ENCODE measurements at regions not wholly inside any gene's neighbourhood (a gene's known extent, or its start where the extent isn't known, plus 50 kb on each side); places are given as distances from the start of the nearest gene placed in this dataset.

GRCh38 chr1:88300752-88301263 is 383.3 kb upstream of the PKN2 start:
- TF ChIP-seq CTCF (IDR thresholded peaks at IDR 0.05; ENCODE audit: insufficient read depth, low read depth, low read length): no peak

GRCh38 chr1:88302843-88303486 is 381.1 kb upstream of the PKN2 start:
- ChIA-PET CTCF (interaction anchor here (0.7 to 1.6 kb wide), 5 partner anchors 15 to 1171 kb away, joined by 3 to 4 read pairs (median 3); no protein-coding TSS in a partner anchor), POLR2A (no interaction called here)
- Histone ChIP-seq H3K27me3 (ENCODE audit: control insufficient read depth, insufficient read depth, low read length) (no peaks in the 10 kb centered on the region), H3K4me3 (ENCODE audit: low read depth, low read length) (no peak overlapping the region), H3K36me3 (ENCODE audit: control insufficient read depth, insufficient read depth, low read length) (no peaks in the 10 kb centered on the region)
- DNase-seq (ENCODE audit: low read depth): no peak
- TF ChIP-seq CTCF (IDR thresholded peaks at IDR 0.05; ENCODE audit: insufficient read depth, low read depth, low read length): peak; percentile 45

More at GRCh38 chr1:88300752-88301263, 383.3 kb upstream of the PKN2 start:
- no peaks in the 10 kb centered on the region for H3K27me3 ChIP-seq (ENCODE audit: control insufficient read depth, insufficient read depth, low read length)
- H3K4me3 ChIP-seq (ENCODE audit: low read depth, low read length): no peak overlapping the region
- POLR2A ChIA-PET: no interaction called here
- CTCF ChIA-PET: no interaction called here
- no peaks in the 10 kb centered on the region for H3K36me3 ChIP-seq (ENCODE audit: control insufficient read depth, insufficient read depth, low read length)
- DNase-seq (ENCODE audit: low read depth): no peak

GRCh38 chr1:88311265-88311664 is 372.8 kb upstream of the PKN2 start:
- CTCF ChIA-PET: no interaction called here
- DNase-seq (ENCODE audit: low read depth): no peak
- POLR2A ChIA-PET: no interaction called here
- Histone ChIP-seq H3K4me3 (ENCODE audit: low read depth, low read length) (no peak overlapping the region), H3K36me3 (ENCODE audit: control insufficient read depth, insufficient read depth, low read length) (no peaks in the 10 kb centered on the region), H3K27me3 (ENCODE audit: control insufficient read depth, insufficient read depth, low read length) (no peaks in the 10 kb centered on the region)
- no peak for TF ChIP-seq CTCF (IDR thresholded peaks at IDR 0.05; ENCODE audit: insufficient read depth, low read depth, low read length)

- Histone ChIP-seq H3K4me3 (ENCODE audit: low read depth, low read length) (no peak overlapping the region), H3K36me3 (ENCODE audit: control insufficient read depth, insufficient read depth, low read length) (no peaks in the 10 kb centered on the region), H3K27me3 (ENCODE audit: control insufficient read depth, insufficient read depth, low read length) (no peaks in the 10 kb centered on the region)
- ChIA-PET CTCF (no interaction called here), POLR2A (no interaction called here)
- DNase-seq (ENCODE audit: low read depth): no peak
- TF ChIP-seq CTCF (IDR thresholded peaks at IDR 0.05; ENCODE audit: insufficient read depth, low read depth, low read length): no peak
These were observed 372.2 kb upstream of the PKN2 start for GRCh38 chr1:88311907-88312306.

GRCh38 chr1:88317396-88317795 is 366.7 kb upstream of the PKN2 start:
- Histone ChIP-seq H3K27me3 (ENCODE audit: control insufficient read depth, insufficient read depth, low read length) (no peaks in the 10 kb centered on the region), H3K36me3 (ENCODE audit: control insufficient read depth, insufficient read depth, low read length) (no peaks in the 10 kb centered on the region), H3K4me3 (ENCODE audit: low read depth, low read length) (no peak overlapping the region)
- POLR2A ChIA-PET: no interaction called here
- TF ChIP-seq CTCF (IDR thresholded peaks at IDR 0.05; ENCODE audit: insufficient read depth, low read depth, low read length): no peak
- no peak for DNase-seq (ENCODE audit: low read depth)
- CTCF ChIA-PET: no interaction called here
